DMS 273 (cell line): ENCODE measurements at regions not wholly inside any gene's neighbourhood (a gene's known extent, or its start where the extent isn't known, plus 50 kb on each side); places are given as distances from the start of the nearest gene placed in this dataset.

Experiments
- DNase-seq: peaks from one replicate; lab custom pipeline; 2025; ENCODE audit not compliant: unreplicated experiment; lab: John Stamatoyannopoulos, UW

GRCh38 chr3:13210221-13210975 lies 137.2 kb upstream of the IQSEC1 start:
- peak; percentile 66 for DNase-seq

DNA sequence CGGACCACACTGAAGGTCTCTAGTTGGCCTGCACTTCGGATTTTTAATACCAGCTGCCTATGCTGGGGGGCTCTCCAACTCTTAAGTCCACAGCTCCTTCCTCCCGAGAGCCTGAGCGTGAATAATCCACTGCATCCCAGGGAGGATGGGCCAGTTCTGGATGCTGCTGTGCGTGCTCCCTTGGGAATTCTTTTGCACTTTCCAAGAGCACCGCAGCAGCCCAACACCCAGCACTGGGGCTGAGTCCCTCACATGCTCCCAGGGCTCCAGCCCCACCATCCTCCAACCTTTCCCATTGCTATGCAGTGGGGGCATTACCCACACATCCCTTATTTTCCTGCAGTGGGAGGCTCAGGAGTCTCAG lies 136.4 kb upstream of the IQSEC1 start:
- DNase-seq = no peak

DNA sequence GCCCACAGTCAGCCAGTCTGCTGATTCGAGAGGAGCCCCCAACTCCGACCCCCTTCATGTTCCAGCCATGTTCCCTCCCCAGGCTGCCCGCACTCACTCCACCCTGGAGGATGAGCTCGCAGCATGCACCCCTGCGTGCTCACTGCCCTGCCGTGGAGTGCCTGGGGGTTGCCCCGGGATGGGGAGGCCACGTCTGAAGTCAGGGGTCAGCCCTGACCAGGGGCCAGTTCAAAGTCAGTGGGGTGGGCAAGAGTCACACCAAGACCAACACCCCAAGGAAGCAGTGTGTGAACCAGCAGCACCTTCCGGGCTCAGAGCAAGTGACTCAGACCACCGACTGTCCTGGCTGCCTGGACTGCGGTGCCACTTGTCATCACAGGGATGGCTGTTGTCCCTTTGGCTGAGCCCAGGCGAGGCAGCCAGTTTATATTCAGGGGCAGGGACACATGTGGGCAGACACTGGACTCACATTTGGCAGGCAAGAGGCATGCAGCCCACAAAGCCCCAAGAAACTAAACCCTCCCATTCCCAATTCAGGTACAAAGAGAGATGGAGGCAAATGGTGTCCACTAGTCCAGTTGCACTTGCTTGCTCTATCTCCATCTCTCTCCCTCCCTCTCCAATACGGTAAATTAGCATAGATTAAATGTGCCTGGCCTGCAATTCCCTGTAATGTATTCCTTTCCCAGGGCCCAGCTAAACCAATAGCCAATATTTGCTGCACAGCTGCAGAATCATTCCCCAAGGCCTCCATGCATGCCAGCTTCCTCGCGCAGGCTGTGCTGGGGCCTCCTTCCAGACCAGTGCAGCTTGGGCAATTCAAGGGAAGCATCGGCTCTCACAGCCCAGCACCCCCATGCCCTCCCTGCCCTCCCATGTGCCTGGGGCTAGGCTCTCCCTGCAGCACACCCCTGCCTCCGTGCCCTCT lies 135.7 kb upstream of the IQSEC1 start:
- no peak for DNase-seq

DNA sequence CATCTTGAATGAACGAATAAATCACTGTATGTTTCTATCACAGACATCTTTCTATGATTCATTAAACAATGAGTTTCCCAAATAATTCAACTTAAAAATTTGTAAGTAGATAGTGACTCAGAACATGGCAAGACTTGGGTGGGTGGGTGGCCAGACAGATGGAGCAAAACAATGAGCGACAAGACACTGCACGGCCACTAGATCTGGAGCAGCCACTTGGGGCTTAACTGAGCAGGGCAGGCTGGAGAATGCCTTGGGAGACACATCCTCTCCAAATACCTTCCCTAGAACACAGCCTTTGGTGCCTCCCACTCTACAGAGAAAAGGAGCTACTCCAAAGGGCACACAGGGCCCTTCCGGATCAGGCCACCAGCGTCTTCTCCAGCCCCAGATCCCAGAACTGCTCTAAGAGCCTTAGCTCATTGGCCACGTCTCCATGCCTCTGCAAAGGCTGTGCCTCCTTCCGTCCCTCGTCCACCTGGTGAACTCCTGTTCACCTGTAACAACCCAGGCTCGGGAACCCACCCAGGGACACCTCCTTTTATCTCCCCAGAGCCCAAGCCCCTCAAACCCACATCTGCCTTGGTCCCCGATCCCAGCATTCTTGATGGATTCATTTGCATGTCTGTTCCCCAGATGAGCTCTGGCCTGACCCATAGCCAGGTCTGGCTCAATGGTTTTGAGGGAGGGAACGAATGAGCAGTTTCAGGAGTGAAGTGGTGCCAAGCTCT lies 134.9 kb upstream of the IQSEC1 start:
- no peak for DNase-seq

- DNase-seq = no peak
Observed at GRCh38 chr3:13207578-13207922, 134.3 kb upstream of the IQSEC1 start.

DNA sequence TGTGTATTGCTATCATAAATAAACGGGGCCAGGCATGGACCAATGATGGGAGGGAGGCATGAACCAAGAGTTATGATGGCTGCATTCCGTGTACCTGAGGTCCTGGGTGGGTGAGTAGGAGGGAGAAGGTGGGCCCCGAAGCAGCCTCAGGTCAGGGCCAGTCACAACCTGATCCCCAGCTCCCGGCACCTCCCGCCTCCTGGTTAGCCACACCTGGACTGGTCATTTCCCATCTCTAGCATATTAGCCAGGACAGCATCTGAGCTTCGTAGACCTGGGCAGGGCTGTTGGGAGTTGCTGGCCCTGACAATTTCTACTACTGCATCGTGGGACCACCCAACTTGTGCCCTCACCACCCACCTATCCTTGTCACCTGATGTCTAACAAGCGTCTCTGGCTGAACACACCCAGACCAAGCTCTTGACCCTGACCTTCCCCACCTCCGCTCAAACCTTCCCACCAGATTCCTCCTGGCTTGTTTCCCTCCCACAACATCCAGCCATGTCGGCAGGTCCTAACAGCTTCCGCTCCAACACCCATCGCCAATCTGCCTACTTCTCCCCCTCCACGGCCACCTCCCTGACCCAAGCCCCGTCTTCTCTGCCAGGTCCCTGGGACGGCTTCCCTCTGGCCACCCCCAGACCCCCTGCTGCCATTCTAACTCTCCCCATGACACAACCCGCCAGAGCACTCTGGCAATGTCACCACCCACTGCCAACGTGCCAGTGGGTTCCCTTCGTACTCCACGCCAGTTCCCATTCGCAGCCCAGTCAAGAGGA lies 133.8 kb upstream of the IQSEC1 start:
- no peak for DNase-seq

GRCh38 chr3:13205567-13206143 lies 132.4 kb upstream of the IQSEC1 start:
- no peak for DNase-seq

DNA sequence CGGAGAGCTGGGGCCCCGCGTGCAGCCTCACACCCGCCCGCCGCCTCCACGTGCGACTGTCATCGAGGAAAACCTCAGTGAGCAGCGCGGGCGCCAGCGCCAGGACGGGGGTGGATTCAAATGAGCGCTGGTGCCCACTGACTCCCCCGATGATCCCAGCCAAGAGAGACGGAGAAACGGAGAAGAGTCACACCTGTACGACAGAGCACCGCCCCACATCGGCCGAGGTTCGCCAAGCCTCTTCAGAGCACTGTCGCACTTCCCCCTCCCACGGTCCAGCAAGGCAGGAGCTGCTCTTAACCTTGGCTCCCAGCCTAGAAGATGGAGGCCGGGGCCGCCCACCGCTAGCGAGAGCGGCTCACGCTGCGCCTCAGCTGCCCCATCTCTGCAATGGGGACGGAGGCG lies 130.9 kb upstream of the IQSEC1 start:
- DNase-seq = no peak

- DNase-seq = no peak
Observed at GRCh38 chr3:13203398-13204176, 130.4 kb upstream of the IQSEC1 start.

GRCh38 chr3:13202744-13203397 lies 129.6 kb upstream of the IQSEC1 start:
- no peak for DNase-seq

DNA sequence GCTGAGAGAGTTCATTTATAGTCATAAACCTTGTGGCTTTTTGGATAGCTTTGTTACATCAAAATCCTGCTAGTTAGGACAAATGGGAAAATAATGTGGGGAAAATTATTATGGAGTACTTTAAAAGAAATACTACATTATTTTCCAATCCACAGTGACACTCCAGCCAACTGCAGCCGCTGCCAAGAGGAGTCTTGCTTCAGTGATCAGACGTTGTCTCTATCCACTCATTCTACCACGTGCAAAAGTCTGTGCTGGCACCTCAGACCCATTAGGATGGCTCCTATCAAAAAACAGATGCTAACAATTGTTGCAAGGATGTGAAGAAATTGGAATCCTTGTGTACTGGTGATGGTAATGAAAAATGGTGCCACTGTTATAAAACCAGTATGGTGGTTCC lies 128.6 kb upstream of the IQSEC1 start:
- DNase-seq = no peak

GRCh38 chr3:13200946-13201345 lies 127.7 kb upstream of the IQSEC1 start:
- DNase-seq = peak; percentile 30

- no peak for DNase-seq
Observed at GRCh38 chr3:13200465-13200864, 127.2 kb upstream of the IQSEC1 start.

GRCh38 chr3:13199899-13200451 lies 126.7 kb upstream of the IQSEC1 start:
- DNase-seq = no peak

DNA sequence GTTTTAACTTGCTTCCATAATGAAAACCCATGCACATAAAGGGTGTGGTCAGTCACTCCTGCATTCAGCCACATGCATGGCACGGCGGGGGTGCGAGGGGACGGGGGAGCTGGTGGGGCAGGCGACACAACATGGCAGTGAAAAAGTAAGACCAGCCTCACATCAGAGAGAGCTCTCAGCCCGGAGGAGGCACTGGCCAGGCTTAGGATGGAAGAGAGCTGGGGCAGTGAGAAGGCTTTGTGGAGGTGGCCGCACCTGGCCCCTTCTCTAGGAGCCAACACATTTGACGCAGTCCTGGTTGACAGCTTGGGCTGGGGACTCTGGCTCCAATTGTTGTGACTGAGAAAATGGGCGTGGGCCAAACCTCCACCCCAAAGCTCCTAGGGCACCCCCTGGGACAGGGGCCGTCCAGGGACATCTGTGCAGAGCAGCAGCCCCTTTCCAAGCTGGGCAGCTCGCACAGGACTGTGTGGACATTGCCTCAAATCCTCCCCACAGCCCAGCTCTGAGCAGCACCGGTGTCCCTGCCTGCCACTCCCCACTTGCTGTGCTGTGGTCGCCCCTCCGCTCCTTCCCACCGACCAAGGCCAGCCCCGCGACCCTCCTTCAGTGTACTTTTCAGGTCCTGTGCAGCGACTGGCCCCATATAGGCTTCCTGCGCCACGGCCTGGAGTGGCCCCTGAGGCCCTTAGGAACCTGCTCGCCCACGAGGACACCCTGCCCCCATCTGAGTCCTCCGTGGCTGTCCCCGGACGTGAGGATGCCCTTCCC lies 126.0 kb upstream of the IQSEC1 start:
- no peak for DNase-seq

DNA sequence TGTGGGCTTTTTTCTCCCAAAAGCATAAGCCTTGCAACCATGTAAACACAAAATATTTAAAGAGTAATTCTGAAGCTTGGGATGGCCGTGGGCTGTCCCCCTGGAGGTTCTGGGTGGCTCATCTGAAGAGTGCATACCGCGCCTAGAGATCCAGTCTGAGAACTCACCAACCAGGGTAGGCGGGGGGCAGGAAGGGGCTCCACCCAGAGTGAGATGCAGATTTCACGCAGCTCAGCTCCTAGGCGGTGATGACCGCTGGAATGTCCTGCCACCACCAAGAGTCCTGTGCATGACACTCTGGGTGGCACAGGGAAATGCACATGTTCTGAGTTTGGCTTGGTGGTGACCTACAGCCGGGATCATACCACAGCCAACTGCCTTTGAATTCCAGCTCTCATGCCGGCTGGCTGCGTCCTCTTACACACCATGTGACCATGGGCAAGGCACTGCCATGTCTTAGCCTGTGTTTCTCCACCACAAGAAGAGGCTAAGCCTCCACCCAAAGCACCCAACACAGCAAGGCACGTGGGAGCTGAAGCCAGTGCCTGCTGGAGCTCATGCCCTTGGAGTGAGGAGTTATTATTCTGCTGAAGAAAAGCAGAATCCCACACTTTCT lies 125.1 kb upstream of the IQSEC1 start:
- DNase-seq = no peak

DNA sequence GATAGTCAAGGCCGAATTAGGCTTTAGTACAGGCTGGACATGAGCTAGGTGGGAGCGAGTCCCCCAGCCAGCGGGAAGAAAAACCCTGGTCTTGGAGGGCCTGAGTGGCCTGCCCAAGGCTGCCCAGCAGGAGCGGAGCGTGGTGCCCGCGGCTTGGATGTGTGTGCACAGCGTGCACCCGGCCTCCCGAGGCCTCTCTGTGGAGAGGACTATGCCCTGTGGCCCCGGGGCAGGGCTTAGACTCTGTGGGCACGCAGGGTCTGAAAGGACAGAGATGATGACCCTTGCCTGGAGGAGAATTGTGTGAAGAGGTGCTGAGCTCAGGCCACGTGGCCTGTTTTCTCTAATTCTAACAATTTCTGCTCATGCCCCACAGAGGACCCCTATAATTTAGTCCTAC lies 124.6 kb upstream of the IQSEC1 start:
- no peak for DNase-seq

DNA sequence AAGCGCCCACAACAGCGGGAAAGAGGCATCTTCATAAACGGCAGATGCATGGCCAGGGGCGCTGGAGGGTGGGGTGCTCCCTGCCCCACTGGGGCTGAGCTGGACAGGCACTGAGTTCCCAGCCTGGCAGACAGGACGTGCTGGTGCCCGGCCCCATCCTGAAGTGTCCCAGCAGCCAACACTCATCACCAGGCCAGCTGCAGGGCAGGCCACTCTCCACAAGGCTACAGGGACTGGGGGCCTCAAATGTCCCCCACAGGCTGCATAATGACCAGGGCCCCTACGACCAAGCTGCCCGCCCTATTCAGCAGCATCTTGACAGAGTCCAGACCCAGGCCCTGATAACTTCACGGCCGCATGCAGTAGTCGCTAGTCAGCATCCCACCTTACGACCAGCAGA lies 124.1 kb upstream of the IQSEC1 start:
- DNase-seq = no peak
